WTC11 (cell line): ENCODE measurements at regions not wholly inside any gene's neighbourhood (a gene's known extent, or its start where the extent isn't known, plus 50 kb on each side); places are given as distances from the start of the nearest gene placed in this dataset.

Experiments
- ATAC-seq: fragments of 200-7000 bp; cut with Tn5 transposase; 2 replicates; pipeline ENCODE4 v1.10.0; 2021; ENCODE audit warnings: mild to moderate bottlenecking, moderate library complexity
- CTCF ChIA-PET: fragments of 300-600 bp; sonication (Branson Sonifier 250); formaldehyde crosslinking; loops from one replicate; lab custom pipeline; 2021; ENCODE audit warnings: antibody characterized with exemption; lab: Charles Lee
- POLR2A ChIA-PET: fragments of 350-600 bp; sonication (Branson Sonifier 250); formaldehyde crosslinking; loops from one replicate; lab custom pipeline; 2021; ENCODE audit warnings: antibody characterized with exemption; lab: Charles Lee
- DNase-seq: peaks from one replicate; pipeline ENCODE4 v3.0.0; 2021; ENCODE audit warnings: low spot score
- H3K27ac Mint-ChIP-seq: 2 replicates; pipeline ENCODE4 v1.8.0; 2021; ENCODE audit warnings: mixed read lengths
- H3K27me3 Mint-ChIP-seq: 2 replicates; pipeline ENCODE4 v1.8.0; 2021; ENCODE audit warnings: low read depth, mild to moderate bottlenecking, moderate library complexity, mixed read lengths
- H3K36me3 Mint-ChIP-seq: 2 replicates; pipeline ENCODE4 v1.8.0; 2021; ENCODE audit warnings: mixed read lengths
- H3K4me1 Mint-ChIP-seq: 2 replicates; pipeline ENCODE4 v1.8.0; 2022; ENCODE audit warnings: mixed read lengths
- H3K4me3 Mint-ChIP-seq: 2 replicates; pipeline ENCODE4 v1.8.0; 2021; ENCODE audit warnings: mild to moderate bottlenecking, moderate library complexity, mixed read lengths
- H3K9me3 Mint-ChIP-seq: 2 replicates; pipeline ENCODE4 v1.8.0; 2021; ENCODE audit warnings: mixed read lengths
- ATF2 ChIP-seq: sonication (generic); formaldehyde crosslinking; IDR thresholded peaks from 2 replicates; pipeline ENCODE4 v1.8.1; 2022; ENCODE audit warnings: low read depth, missing genetic modification reagents, borderline replicate concordance
- ATF3 ChIP-seq: sonication (generic); formaldehyde crosslinking; conservative IDR thresholded peaks from 2 replicates; pipeline ENCODE4 v1.8.1; 2022; ENCODE audit warnings: mild to moderate bottlenecking, missing genetic modification reagents
- CBFB ChIP-seq: sonication (generic); formaldehyde crosslinking; IDR thresholded peaks from 2 replicates; pipeline ENCODE4 v1.8.1; 2022; ENCODE audit warnings: mild to moderate bottlenecking, low read depth, missing genetic modification reagents
- CDX4 ChIP-seq: fragments of 250-450 bp; sonication (Bioruptor Pico); IDR thresholded peaks from 2 replicates; pipeline ENCODE4 v1.9.0; 2021; ENCODE audit warnings: moderate library complexity, mild to moderate bottlenecking, inconsistent platforms, borderline replicate concordance
- CTCF ChIP-seq: fragments of 200-600 bp; IDR thresholded peaks from 2 replicates; pipeline ENCODE4 v1.8.0; 2022; ENCODE audit warnings: antibody characterized with exemption
- E2F1 ChIP-seq: sonication (generic); formaldehyde crosslinking; IDR thresholded peaks from 2 replicates; pipeline ENCODE4 v1.8.0; 2022; ENCODE audit warnings: mild to moderate bottlenecking, missing genetic modification reagents
- EMX1 ChIP-seq: fragments of 250-450 bp; sonication (Bioruptor Pico); IDR thresholded peaks from 2 replicates; pipeline ENCODE4 v1.8.0; 2021; ENCODE audit warnings: mild to moderate bottlenecking
- ETV6 ChIP-seq: sonication (generic); formaldehyde crosslinking; IDR thresholded peaks from 2 replicates; pipeline ENCODE4 v1.8.1; 2022; ENCODE audit warnings: mild to moderate bottlenecking, missing genetic modification reagents
- GRHL2 ChIP-seq: fragments of 250-450 bp; sonication (Bioruptor Pico); IDR thresholded peaks from 2 replicates; pipeline ENCODE4 v1.8.0; 2022; ENCODE audit warnings: mild to moderate bottlenecking, moderate library complexity; ENCODE audit not compliant: insufficient replicate concordance, severe bottlenecking
- JAZF1 ChIP-seq: fragments of 250-450 bp; sonication (Bioruptor Pico); IDR thresholded peaks from 2 replicates; pipeline ENCODE4 v1.9.0; 2021; ENCODE audit warnings: moderate library complexity, mild to moderate bottlenecking, inconsistent platforms
- MAX ChIP-seq: sonication (generic); formaldehyde crosslinking; IDR thresholded peaks from 2 replicates; pipeline ENCODE4 v1.8.0; 2022; ENCODE audit warnings: mild to moderate bottlenecking, missing genetic modification reagents
- MLX ChIP-seq: sonication (generic); formaldehyde crosslinking; IDR thresholded peaks from 2 replicates; pipeline ENCODE4 v1.8.1; 2023; ENCODE audit warnings: mild to moderate bottlenecking, missing genetic modification reagents, moderate library complexity
- MYBL2 ChIP-seq: sonication (generic); formaldehyde crosslinking; IDR thresholded peaks from 2 replicates; pipeline ENCODE4 v1.8.1; 2023; ENCODE audit warnings: mild to moderate bottlenecking, moderate library complexity, missing genetic modification reagents
- NFYB ChIP-seq: sonication (generic); formaldehyde crosslinking; conservative IDR thresholded peaks from 2 replicates; pipeline ENCODE4 v1.8.0; 2022; ENCODE audit warnings: low read depth, missing genetic modification reagents
- SMAD3 ChIP-seq: sonication (generic); formaldehyde crosslinking; IDR thresholded peaks from 2 replicates; pipeline ENCODE4 v1.8.0; 2022; ENCODE audit warnings: missing genetic modification reagents, mild to moderate bottlenecking, borderline replicate concordance
- SP1 ChIP-seq: sonication (generic); formaldehyde crosslinking; conservative IDR thresholded peaks from 2 replicates; pipeline ENCODE4 v1.8.1; 2022; ENCODE audit warnings: missing genetic modification reagents
- TCF7 ChIP-seq: sonication (generic); formaldehyde crosslinking; IDR thresholded peaks from 2 replicates; pipeline ENCODE4 v1.8.0; 2022; ENCODE audit warnings: mild to moderate bottlenecking, low read depth, missing genetic modification reagents, moderate library complexity
- USF2 ChIP-seq: sonication (generic); formaldehyde crosslinking; IDR thresholded peaks from 2 replicates; pipeline ENCODE4 v1.8.1; 2023; ENCODE audit warnings: mild to moderate bottlenecking, missing genetic modification reagents, moderate library complexity
- ZNF121 ChIP-seq: sonication (generic); formaldehyde crosslinking; IDR thresholded peaks from 2 replicates; pipeline ENCODE4 v1.8.0; 2023; ENCODE audit warnings: missing genetic modification reagents
- ZNF219 ChIP-seq: sonication (generic); formaldehyde crosslinking; IDR thresholded peaks from 2 replicates; pipeline ENCODE4 v1.8.0; 2023; ENCODE audit warnings: missing genetic modification reagents, mild to moderate bottlenecking, borderline replicate concordance
- ZNF232 ChIP-seq: sonication (generic); formaldehyde crosslinking; IDR thresholded peaks from 2 replicates; pipeline ENCODE4 v1.8.0; 2022; ENCODE audit warnings: mild to moderate bottlenecking, missing genetic modification reagents
- ZNF423 ChIP-seq: fragments of 250-450 bp; sonication (Bioruptor Pico); IDR thresholded peaks from 2 replicates; pipeline ENCODE4 v2.1.2; 2022; ENCODE audit warnings: mild to moderate bottlenecking, moderate library complexity
- ZNF671 ChIP-seq: fragments of 250-450 bp; sonication (Bioruptor Pico); IDR thresholded peaks from 2 replicates; pipeline ENCODE4 v1.8.0; 2021; ENCODE audit warnings: mild to moderate bottlenecking

GRCh38 chr17:33680472-33680871 is 387.4 kb upstream of the ASIC2 start:
- TF ChIP-seq JAZF1 (CRISPR knock-in tag), result no peak
- TF ChIP-seq CTCF, result no peak
- no peak for TF ChIP-seq MAX (CRISPR knock-in tag)
- TF ChIP-seq ZNF671 (CRISPR knock-in tag), result no peak
- TF ChIP-seq SMAD3, result no peak
- TF ChIP-seq MLX (CRISPR knock-in tag), result no peak
- TF ChIP-seq CDX4, result no peak
- ChIA-PET CTCF (interaction anchor here (1.0 to 1.4 kb wide), 3 partner anchors 32 to 158 kb away, joined by 3 to 6 read pairs (median 3); no protein-coding TSS in a partner anchor), POLR2A (no interaction called here)
- Mint-ChIP-seq H3K27ac (no peak overlapping the region), H3K9me3 (no peaks in the 10 kb centered on the region), H3K4me1 (no peaks in the 10 kb centered on the region), H3K36me3 (no peaks in the 10 kb centered on the region), H3K4me3 (no peak overlapping the region), H3K27me3 (peaks cover 6% of the 10 kb centered on the region; the same call in 1 of the 2 replicates)
- DNase-seq (no peak), ATAC-seq (no peak)

GRCh38 chr17:33682599-33682998 is 389.5 kb upstream of the ASIC2 start:
- H3K27me3 Mint-ChIP-seq, result peaks cover 10% of the 10 kb centered on the region; the same call in 1 of the 2 replicates
- ChIA-PET POLR2A (no interaction called here), CTCF (interaction anchor here (0.6 to 1.3 kb wide), 5 partner anchors 8 to 530 kb away, joined by 3 to 4 read pairs (median 3); no protein-coding TSS in a partner anchor)
- ATAC-seq, result no peak
- no peaks in the 10 kb centered on the region for H3K4me1 Mint-ChIP-seq
- no peak for DNase-seq
- no peak overlapping the region for H3K4me3 Mint-ChIP-seq
- H3K9me3 Mint-ChIP-seq, result no peaks in the 10 kb centered on the region
- H3K27ac Mint-ChIP-seq, result no peak overlapping the region
- no peaks in the 10 kb centered on the region for H3K36me3 Mint-ChIP-seq
- TF ChIP-seq ZNF232 (CRISPR knock-in tag) (no peak), ZNF423 (no peak), ZNF121 (no peak), USF2 (CRISPR knock-in tag) (no peak), E2F1 (CRISPR knock-in tag) (no peak), SMAD3 (no peak), NFYB (CRISPR knock-in tag) (no peak), ATF3 (no peak), ATF2 (CRISPR knock-in tag) (no peak), CDX4 (no peak), SP1 (CRISPR knock-in tag) (no peak), MYBL2 (no peak), JAZF1 (CRISPR knock-in tag) (no peak), TCF7 (no peak), ETV6 (CRISPR knock-in tag) (no peak), EMX1 (CRISPR knock-in tag) (no peak), GRHL2 (CRISPR knock-in tag) (no peak), CBFB (no peak), ZNF219 (CRISPR knock-in tag) (no peak)
- TF ChIP-seq, all 79 proteins: peak for 0
